ENCODE measurements at regions not wholly inside any gene's neighbourhood (a gene's known extent, or its start where the extent isn't known, plus 50 kb on each side); places are given as distances from the start of the nearest gene placed in this dataset.

DNA sequence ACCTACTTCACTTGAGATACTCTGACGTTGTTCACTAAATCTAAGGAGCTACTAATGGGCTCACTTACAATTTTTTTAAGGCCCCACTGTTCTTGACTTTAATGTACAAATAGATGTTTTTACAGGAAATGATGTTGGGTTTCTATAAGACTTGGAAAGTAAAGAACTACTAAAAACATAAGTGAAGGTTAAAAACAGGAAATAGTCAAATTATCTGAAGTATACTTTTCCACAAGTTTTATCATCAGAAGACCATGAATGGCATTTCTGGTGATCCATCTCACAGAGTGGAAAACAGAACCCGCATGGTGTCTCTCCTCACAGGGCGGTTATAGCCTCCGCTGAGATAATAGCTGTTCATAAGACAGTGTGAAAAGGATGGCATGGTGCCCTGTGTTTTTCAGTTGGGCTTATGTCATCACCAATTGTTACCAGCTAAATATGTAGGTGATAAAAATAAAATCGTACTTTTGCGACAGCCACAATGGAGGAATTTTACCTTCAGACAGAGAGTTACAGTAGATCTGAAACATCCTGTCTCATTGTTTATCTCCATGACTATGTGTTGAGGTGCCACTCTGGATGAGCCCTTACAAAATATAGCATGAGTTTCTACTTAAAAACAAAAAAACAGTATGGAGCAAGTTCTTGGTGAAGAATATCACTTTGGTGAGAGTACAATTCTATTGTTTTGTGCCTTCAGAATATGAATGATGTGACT is 462.4 kb downstream of the RAP2B start:
- intact Hi-C loops (cut with micrococcal nuclease), result no loop called here
- H3K9me2 ChIP-seq (ENCODE audit: insufficient read depth), result no peaks in the 10 kb centered on the region
- no peak overlapping the region for H3K4me3 ChIP-seq (replicated peaks in 1 of 2; ENCODE audit: low read depth in 1 of 2, low read length in 2 of 2)
- no peaks in the 10 kb centered on the region for H3K27me3 ChIP-seq (ENCODE audit: insufficient read depth, low read length)
- no peaks in the 10 kb centered on the region for H4K20me1 ChIP-seq (ENCODE audit: insufficient read depth)
- ATAC-seq (no peak), DNase-seq (ENCODE audit: low read depth, low spot score) (no peak)
- H3K4me1 ChIP-seq (ENCODE audit: control insufficient read depth in 1 of 2, insufficient read depth in 2 of 2, low read length in 2 of 2), result no peaks in the 10 kb centered on the region
- H3K4me2 ChIP-seq (ENCODE audit: low read length), result no peak overlapping the region
- no peaks in the 10 kb centered on the region for H3K79me2 ChIP-seq (ENCODE audit: insufficient read depth, low read length)
- BruUV-seq (replicated peaks), result no TSS peak
- no peak overlapping the region for H2AFZ ChIP-seq (ENCODE audit: low read depth, low read length, poor library complexity, severe bottlenecking)
- H3K9me3 ChIP-seq (ENCODE audit: control insufficient read depth in 1 of 2, insufficient read depth in 1 of 2, low read depth in 1 of 2, low read length in 2 of 2), result no peaks in the 10 kb centered on the region
- CTCF ChIA-PET, result no interaction called here
- TF ChIP-seq RAD21 (IDR thresholded peaks at IDR 0.05; ENCODE audit: low read depth) (no peak), ZNF274 (IDR thresholded peaks at IDR 0.05; ENCODE audit: low read depth, low read length) (no peak), EZH2phosphoT487 (IDR thresholded peaks at IDR 0.05; ENCODE audit: borderline replicate concordance) (no peak), ATF3 (IDR thresholded peaks at IDR 0.05) (no peak), POLR2A (IDR thresholded peaks at IDR 0.05; ENCODE audit: borderline replicate concordance, extremely low read depth, insufficient read depth, insufficient read length) (no peak), YY1 (IDR thresholded peaks at IDR 0.05; ENCODE audit: extremely low read depth, insufficient replicate concordance, low read depth, low read length) (no peak), SP1 (IDR thresholded peaks at IDR 0.05; ENCODE audit: low read depth) (no peak), EZH2 (IDR thresholded peaks at IDR 0.05) (no peak), CBX3 (IDR thresholded peaks at IDR 0.05; ENCODE audit: low read depth) (no peak), POLR2AphosphoS5 (IDR thresholded peaks at IDR 0.05; ENCODE audit: low read depth, low read length) (no peak), TCF7L2 (IDR thresholded peaks at IDR 0.05; ENCODE audit: borderline replicate concordance, extremely low read depth, insufficient read depth, insufficient read length) (no peak), SRF (IDR thresholded peaks at IDR 0.05; ENCODE audit: low read depth) (no peak), FOSL1 (IDR thresholded peaks at IDR 0.05; ENCODE audit: low read depth) (no peak)
- TF ChIP-seq, protein P1, sequence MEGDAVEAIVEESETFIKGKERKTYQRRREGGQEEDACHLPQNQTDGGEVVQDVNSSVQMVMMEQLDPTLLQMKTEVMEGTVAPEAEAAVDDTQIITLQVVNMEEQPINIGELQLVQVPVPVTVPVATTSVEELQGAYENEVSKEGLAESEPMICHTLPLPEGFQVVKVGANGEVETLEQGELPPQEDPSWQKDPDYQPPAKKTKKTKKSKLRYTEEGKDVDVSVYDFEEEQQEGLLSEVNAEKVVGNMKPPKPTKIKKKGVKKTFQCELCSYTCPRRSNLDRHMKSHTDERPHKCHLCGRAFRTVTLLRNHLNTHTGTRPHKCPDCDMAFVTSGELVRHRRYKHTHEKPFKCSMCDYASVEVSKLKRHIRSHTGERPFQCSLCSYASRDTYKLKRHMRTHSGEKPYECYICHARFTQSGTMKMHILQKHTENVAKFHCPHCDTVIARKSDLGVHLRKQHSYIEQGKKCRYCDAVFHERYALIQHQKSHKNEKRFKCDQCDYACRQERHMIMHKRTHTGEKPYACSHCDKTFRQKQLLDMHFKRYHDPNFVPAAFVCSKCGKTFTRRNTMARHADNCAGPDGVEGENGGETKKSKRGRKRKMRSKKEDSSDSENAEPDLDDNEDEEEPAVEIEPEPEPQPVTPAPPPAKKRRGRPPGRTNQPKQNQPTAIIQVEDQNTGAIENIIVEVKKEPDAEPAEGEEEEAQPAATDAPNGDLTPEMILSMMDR (IDR thresholded peaks at IDR 0.05 in 2 of 3, conservative IDR thresholded peaks at IDR 0.05 in 1 of 3; ENCODE audit: borderline replicate concordance in 1 of 3, insufficient read depth in 1 of 3, low read depth in 2 of 3, low read length in 2 of 3), result no peak
- TF ChIP-seq, protein P2, sequence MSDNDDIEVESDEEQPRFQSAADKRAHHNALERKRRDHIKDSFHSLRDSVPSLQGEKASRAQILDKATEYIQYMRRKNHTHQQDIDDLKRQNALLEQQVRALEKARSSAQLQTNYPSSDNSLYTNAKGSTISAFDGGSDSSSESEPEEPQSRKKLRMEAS (IDR thresholded peaks at IDR 0.05), result no peak
- TF ChIP-seq, protein P3, sequence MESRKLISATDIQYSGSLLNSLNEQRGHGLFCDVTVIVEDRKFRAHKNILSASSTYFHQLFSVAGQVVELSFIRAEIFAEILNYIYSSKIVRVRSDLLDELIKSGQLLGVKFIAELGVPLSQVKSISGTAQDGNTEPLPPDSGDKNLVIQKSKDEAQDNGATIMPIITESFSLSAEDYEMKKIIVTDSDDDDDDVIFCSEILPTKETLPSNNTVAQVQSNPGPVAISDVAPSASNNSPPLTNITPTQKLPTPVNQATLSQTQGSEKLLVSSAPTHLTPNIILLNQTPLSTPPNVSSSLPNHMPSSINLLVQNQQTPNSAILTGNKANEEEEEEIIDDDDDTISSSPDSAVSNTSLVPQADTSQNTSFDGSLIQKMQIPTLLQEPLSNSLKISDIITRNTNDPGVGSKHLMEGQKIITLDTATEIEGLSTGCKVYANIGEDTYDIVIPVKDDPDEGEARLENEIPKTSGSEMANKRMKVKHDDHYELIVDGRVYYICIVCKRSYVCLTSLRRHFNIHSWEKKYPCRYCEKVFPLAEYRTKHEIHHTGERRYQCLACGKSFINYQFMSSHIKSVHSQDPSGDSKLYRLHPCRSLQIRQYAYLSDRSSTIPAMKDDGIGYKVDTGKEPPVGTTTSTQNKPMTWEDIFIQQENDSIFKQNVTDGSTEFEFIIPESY (IDR thresholded peaks at IDR 0.05; ENCODE audit: extremely low read depth, insufficient replicate concordance, low read length), result no peak
- POLR2A ChIA-PET, result no interaction called here
- H3K36me3 ChIP-seq (ENCODE audit: control insufficient read depth in 1 of 2, insufficient read depth in 2 of 2, low read length in 2 of 2), result no peaks in the 10 kb centered on the region
- no peak overlapping the region for H3K27ac ChIP-seq (ENCODE audit: low read depth, low read length)
- H3K9ac ChIP-seq (ENCODE audit: low read length), result no peak overlapping the region
- RAD21 ChIA-PET (ENCODE audit: low non-redundant PET in 1 of 2, low total read pairs in 2 of 2, uncharacterized antibody in 2 of 2, unreplicated experiment in 2 of 2), result no interaction called here

Measured in HCT116 (cell line).